LHCN-M2 (cell line): ENCODE measurements at regions not wholly inside any gene's neighbourhood (a gene's known extent, or its start where the extent isn't known, plus 50 kb on each side); places are given as distances from the start of the nearest gene placed in this dataset.
"Not testable (repeated sequence)": the region's sequence is repeated elsewhere in the genome, so short reads cannot be mapped to it uniquely, and the experiment has no call there.

Experiments
- DNase-seq: peaks from one replicate; pipeline ENCODE4 v3.0.0-alpha.2; 2012; ENCODE audit warnings: low read depth

DNA sequence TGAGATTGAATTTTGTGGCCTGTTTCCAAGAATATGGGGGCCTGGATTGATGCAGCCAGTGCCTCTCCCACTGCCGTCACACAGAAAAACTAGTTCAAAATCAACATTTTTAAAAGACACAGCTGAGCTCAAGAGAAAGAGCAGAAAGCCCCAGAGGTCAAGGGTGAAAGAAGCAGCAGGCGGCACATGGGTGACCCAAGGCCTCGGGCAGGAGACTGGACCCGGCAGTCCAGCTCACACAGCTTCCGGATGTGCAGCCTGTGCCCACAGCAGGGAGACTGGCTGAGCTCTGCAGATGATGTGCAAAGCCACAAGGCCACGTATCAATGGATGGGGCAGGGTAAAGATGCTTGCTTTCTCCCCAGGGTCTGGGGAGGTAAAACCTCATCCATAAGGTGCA, 50.4 kb upstream of the RNF32 start:
- DNase-seq = no peak

DNA sequence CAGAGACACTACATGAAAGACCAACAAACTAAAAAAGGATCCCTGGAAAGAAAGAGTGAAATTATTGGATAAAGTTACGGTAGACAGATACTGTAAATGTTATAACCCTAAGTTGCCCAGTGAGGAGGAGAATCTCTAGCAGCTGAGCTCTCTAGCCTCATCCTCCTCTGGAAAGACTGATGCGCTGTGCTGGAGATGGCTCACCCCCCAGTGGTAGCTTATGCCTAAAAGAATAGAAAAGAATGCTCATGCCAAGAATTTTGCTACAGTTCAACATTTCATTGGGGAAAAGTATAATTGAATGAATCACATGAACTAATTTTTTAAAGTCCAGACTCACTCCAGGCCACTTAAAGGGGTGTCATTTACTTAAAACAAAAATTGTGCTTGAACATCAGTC, 50.8 kb upstream of the RNF32 start:
- no peak for DNase-seq

DNA sequence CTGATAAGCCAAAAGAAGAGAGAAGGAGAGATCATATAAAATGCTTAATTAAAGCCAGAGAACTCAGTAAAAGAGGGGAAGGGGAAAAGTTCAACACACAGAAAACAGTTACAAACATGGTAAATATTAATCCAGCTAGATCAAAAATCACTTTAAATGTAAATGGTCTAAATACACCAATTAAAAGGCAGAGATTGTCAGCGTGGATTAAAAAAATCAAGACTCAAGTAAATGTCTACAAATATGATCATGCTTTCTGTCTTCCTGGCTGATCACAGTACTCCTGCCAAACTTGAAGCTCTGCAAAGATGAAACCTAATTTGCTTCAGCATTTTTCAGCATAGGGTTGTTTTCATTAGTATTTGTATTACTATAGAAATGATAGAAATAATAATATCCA, 54.6 kb upstream of the RNF32 start:
- no peak for DNase-seq

DNA sequence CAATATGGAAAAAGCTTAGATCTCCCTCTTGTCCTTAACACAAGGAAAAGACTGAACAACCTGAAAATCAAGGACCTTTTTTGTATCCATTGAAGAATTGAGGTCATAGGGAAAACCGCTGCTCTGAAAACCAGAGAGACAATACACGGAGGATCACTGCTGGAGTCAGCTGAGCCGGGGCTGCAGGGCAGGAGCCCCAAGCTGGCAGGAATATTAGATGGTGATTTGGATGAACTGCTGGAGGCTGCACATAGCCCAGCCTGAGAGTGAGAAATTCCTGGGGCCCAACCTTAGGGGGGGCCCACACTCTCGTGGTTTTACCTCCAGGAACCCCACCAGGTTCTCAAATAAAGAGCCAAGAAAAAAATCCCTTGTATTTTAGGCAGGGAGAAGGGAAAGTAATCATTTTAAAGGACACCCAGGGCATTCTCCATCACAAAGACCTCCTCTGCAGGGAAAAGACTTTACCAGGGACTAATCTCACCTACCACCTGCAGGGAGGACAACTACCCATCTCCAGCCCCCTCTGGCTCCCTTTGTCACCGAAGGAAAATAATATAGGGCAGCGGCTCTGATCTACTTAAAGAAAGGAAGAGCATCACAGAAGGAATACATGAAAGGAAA, 55.4 kb upstream of the RNF32 start:
- DNase-seq = no peak

DNA sequence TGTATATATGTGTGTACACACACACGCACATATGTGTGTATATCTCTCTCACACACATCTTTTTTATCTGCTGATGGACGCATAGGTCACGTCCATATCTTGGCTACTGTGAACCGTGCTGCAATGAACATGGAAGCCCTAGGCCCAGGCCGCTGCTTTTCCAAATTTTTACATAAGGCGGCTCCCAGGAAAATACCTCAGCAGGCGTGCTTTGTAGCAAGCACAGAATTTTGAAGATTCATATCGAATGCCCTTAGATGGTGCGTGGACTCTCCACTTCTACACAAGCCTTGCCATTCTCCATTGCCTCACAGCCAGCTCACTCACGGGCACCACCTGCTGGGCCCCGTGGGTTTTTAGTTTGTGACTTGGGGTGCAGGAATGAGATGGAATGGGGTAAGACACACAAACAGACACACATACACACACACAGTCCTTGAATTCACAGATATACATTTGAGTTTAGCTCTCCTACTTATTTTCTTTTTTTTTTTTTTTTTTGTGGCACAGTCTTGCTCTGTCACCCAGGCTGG, 57.9 kb upstream of the RNF32 start:
- DNase-seq = no peak

DNA sequence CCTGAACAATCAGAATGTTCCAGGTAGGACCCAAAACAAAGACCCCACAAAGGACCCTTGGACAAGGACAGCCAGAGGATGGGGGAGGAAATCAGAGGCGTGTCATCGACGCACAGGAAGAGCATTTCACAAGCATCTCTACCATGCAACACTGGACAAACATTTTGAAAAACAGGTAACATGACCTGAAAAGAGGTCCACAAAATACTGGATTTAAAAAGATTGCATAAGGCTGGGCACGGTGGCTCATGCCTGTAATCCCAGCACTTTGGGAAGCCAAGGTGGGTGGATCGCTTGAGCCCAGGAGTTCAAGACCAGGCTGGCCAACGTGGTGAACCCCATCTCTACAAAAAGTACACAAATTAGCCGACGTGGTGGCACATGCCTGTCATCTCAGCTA, 60.5 kb upstream of the RNF32 start:
- no peak for DNase-seq

DNA sequence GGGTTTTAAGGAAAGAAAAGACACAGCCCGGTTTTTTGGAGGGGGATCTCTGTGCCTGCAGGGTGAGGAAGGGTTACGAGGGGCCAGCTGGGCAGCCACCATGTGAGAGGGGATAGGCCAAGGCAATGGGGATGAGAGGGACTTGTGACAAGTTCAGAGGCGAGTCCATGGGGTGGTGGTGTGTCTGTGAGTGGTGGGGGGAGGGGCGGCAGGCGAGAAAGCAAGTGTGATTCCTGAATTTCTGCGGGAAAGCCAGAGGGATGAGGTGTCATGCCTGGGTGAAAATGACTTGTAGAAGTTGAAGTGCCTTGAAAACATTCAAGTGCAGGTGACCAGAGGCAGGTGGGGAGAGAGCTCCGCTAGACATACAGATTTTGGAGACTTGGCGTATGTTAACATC, 61.0 kb upstream of the RNF32 start:
- DNase-seq = no peak

DNA sequence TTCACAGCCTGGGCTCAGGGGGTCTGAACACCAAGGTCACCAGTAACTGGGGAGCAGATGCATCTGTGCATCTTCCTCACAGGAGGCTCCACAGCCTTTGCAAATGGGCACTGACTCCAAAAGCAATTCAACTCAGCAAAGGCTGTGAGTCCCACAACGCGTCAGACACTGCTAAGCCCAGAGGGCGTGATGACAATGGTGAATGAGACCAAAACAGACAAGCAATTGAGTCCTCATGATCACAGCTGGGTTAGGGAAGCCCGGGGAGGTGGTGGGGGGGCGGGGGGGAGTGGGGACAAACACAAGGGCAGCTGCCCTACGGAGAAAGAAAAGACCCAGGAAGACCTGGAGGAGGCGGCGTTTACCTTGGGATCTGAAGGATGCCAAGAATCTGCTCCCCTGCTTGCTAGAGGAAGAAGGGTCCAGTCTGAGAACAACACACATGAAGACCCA, 61.6 kb upstream of the RNF32 start:
- DNase-seq = no peak

DNA sequence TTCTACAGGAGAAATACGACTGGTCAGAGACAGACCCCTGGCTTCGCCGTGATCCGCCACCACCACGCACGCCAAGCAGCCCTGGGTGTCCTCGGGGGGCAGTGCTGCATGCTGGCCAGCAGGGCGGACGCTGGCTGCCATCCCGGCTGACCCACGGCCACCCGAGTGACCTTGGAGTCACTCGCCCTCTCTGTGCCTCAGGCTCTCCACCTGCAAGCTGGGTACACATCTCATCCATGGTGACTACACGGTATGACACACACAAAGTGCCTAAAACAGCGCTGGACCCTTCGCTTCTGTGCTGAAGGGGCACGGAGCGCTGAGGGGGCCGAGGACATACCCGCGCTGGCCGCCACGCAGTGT, 62.0 kb upstream of the RNF32 start:
- DNase-seq = no peak

DNA sequence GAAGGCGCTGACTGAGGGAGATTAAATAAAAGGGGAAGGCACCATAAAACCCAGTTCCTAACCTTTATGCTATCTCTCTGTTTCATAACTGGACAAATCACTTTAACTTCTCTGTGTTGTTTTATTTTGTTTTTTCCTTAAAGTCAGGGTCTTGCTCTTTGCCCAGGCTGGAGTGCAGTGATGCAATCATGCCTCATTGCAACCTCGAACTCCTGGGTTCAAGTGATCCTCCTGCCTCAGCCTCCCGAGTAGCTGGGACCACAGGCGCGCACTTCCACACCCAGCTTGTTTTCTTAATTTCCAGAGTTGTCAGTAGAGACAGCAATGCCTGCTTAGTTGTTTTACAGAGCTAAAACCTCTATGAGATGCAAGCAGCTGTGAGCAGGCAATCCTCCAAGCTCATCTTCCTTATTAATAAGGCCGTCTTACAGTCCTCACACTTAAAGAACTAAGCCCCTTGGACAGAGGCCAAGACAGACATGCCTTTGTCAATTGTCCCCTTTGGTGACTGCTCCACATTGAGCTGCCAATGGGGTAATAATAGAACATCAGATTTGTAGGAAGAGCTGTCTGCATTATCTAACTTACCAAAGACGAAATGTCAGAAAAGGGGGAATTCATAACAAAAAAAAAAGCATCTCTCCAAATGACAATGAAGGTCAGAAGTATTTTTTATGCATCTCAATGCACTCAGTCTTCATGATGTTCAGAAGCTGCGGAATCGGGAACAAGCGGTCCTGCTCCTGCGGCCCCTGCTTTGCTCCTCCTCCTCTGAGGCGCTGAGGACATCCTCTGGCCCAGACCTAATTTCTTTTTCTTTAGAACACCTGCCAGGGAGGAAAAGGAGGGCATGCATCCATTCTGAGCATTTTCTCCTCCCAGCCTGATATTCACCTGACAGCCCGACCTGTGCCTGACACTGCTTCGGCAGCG, 62.7 kb upstream of the RNF32 start:
- no peak for DNase-seq

DNA sequence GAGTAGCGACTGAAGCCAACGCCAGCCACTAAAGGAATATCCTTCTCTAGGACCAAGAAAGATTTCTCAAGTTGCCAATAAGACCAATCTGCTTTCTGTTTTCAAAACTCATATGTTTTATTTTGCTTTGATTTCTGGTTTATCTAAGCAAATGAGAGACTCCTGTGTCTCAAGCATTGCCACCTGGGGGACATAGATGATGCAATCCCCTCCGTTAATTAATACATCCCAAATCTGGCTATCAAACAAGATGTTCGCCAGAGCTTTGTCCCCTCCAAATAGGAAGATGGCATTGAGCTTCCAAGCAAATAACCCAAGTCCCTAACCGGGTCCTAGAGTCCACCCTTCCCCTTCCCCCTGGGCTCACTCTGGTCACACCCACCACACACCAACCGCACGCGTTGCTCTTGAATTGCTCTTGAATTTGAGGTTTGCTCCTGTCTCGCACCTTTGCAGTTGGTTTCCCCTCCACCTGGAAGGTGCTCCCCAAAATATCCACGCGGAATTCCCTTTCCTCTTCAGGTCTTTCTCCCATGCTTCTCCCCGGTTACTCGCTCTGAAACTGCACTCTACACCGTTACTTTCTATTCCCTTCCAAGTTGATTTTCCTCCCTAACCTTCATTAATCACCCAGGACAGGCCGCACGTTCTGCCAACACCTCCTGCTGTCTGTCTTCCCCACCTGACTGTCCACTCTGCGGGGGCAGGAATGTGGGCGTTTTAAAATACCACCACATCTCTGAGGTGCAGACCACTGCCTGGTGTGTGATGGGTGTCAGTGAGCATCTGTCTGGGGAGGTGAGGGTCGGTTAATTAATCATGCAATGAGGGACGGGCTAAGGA, 64.1 kb upstream of the RNF32 start:
- no peak for DNase-seq

DNA sequence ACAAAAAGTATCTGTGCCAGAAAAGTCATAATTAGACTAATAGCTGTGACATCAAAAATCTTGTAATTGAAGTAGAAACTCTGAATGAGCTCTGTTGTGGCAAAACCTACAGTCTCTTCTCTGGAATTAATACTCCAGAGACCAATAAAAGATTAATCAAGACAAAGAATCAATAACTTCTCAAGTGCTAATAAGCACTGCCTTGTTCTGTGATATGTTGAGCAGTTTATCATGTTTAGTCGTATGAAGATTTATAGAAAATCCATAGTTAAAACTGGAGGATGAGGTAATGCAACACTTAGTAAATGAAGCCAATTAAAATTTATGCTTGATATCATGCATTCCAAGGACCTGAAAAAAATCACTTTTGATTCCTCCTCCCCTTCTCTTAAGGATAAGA, 72.3 kb upstream of the RNF32 start:
- no peak for DNase-seq

DNA sequence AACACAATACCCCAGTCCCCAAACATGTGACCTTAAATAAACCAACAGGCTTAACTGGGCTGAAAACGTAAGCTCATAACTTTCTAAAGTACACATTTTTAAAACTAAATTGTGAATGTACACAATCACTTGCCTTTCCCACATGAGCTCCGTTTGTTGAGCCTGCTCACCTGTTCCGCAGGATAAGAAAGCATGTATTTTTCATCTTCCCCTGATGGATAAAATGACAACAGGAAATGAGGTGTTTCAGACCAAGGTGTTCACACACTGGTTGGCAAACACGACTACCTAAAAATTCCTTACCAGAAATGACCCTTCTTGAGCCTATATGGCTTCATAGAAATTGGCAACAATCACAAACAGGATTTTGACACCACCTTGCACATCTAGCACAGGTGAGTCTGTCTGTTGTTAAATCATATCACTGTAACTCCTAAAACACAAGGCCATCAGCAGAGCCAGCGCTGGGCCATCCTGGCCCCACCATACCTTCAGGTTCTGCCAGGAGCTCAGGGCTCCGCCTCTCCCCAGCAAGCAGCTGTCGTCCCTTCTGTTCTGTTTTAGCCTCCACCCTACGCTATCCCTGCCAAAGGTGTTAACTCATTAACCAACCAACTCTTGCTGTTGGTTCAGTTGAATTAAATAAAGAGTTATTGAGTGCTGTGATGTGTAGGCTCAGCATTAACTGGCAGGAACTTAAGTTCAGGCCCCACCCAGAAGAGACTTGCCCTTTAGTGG, 73.6 kb upstream of the RNF32 start:
- no peak for DNase-seq

DNA sequence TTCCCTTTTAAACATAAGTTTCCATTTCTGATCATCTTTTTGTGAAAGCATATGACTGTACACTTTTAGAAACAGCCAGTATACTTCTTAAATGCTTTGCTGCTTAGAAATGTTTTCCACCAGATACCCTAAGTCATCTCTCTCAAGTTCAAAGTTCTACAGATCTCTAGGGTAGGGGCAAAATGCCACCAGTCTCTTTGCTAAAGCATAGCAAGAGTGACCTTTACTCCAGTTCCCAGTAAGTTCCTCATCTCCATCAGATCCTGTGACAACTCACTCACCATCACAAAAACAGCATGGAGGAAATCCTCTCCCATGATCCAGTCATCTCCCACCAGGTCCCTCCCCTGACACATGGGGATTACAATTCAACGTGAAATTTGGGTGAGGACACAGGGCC, 75.6 kb upstream of the RNF32 start:
- not testable (repeated sequence) for DNase-seq

DNA sequence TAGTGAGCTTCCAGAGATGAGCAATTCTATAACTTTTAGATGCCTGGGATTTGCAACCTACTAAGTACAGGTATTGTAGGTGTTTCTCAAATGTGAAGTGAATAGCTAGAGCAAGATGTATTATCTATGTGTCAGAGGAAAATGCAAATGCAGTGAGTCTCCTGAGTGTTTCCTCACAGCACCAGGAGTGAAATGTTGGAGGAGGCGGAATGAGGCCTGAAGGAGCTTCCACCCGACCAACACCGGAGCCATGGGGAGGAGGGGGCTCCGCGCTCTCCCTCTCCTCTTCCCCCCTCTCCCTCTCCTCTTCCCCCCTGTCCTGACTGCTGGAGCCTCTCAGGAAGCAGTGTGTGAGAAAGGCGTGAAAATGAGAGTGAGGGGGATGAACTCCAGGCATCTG, 79.9 kb upstream of the RNF32 start:
- DNase-seq = no peak

DNA sequence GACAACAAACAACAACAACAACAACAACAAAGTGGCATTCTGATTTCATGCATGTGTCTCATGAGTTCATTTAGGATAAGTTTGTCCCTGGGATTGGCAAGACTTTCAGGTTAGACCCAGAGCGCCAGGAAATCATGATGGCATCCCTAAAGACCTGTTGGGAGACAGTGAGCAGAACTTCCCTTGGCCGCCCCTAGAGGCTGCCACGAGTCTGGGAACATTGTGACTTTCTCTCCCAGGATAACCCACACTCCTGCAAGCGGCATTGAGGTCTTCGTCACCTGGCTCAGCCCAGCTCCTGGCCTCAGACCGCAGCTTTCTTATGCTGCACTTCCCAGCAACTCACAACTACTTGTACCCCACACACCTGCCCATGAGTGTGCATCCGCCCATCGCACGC, 80.5 kb upstream of the RNF32 start:
- no peak for DNase-seq

DNA sequence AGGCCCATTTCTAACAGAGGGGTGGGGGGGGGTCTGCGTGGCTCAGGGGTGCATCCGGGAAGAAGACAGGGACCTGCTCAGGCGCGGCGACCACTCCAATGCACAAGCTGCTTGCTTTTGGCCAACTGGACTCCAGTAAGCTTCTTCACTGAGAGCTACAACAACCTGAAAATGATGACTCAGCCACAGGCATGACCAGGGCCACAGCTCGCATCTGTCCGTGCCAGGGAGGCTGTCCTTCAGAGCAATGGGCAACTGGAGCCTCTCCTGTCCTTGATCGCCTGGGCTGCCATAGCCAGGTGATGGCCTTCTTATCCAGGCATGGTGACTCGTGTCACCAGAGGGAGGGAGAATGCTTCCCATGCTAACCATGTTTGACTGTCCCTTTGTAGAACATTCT, 81.6 kb upstream of the RNF32 start:
- DNase-seq = no peak

DNA sequence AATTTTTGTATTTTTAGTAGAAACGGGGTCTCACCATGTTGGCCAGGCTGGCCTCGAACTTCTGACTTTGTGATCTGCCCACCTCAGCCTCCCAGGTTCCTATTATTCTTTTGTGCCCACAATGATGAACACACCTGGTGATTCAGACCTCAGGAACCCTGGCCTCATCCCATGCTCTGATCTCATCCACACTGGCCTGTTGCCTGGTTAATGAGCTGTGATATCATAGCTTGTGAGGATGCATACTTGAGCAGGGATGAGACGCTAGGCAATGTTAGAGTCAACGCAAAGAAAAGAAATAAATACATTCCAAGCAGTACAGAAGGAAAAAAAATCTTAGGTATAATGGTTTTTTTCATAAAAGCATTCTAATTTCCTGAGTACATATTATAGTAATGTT, 82.4 kb upstream of the RNF32 start:
- peak; percentile 2 for DNase-seq

DNA sequence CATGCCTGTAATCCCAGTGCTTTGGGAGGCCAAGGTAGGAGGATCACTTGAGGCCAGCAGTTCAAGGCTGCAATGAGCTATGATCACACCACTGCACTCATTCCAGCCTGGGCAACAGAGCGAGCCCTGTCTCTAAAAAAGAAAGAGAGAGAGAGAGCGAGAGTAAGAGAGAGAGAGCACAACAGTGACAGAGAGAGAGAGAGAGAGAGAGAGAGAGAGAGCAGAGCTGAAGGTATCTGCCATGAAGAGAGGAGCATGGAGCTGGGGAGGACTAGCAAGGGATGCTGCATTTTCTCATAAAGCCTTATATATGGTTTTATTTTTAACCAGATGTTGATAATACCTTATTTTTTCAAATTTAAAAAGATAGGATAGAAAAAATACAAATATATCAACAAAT, 84.5 kb upstream of the RNF32 start:
- DNase-seq = no peak

DNA sequence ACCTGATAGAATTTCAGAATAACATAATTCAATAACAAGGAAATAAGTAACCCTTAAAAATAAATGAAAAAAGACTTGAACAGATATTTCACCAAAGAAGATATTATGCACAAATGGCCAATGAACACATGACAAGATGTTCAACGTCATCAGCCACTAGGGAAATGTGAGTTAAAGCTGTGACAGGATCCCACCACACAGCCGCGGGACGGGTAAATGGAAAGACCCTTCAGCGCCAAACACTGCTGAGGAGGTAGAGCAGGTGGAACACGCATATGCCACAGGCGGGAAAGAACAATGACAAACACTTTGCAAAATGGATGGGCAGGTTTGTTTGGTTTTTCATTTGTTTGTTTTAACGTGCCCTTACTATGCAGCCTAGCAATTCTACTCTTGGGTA, 86.1 kb upstream of the RNF32 start:
- no peak for DNase-seq

DNA sequence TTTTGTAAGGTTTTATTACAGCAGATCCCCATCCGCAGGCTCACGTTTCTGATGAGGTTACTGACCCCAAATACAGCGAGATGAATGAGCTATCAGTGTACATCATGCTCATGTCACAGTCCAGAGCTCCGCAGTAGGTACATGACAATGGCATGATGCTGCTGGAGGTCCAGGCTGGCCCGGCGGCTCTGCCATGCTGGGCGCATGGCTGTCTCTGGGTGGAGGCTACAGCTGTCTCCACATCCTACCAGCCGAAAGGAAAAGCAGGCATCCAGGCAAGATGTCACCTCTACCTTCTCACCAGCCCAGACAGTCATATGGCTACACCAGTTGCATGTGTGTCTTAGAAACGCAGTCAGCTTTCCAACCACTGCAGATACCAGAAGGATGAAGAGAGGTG, 90.9 kb upstream of the RNF32 start:
- DNase-seq = no peak
